IMR-90 (cell line): ENCODE measurements at regions not wholly inside any gene's neighbourhood (a gene's known extent, or its start where the extent isn't known, plus 50 kb on each side); places are given as distances from the start of the nearest gene placed in this dataset.

Experiments
- ATAC-seq: fragments of 200-7000 bp; cut with Tn5 transposase; 2 replicates; pipeline ENCODE4 v1.9.1; 2020; ENCODE audit warnings: low read depth, mild to moderate bottlenecking, moderate library complexity
- BruUV-seq: library from RNA; stranded (reverse); fragments of 400-500 nt; replicated peaks from 2 replicates; lab custom pipeline; 2021; lab: Mats Ljungman, UMichigan
- CTCF ChIA-PET: fragments of 300-600 bp; formaldehyde crosslinking; extraction: SDS; loops from one replicate; lab custom pipeline; 2021; ENCODE audit warnings: antibody characterized with exemption; lab: Yijun Ruan, JAX
- POLR2A ChIA-PET: fragments of 300-600 bp; sonication (Branson Sonifier 250); formaldehyde crosslinking; loops from one replicate; lab custom pipeline; 2022; ENCODE audit warnings: antibody characterized with exemption; ENCODE audit not compliant: unreplicated experiment; lab: Charles Lee
- DNase-seq: peaks from one replicate; pipeline ENCODE4 v3.0.0; 2013
- H2AFZ ChIP-seq: replicated peaks from 2 replicates; pipeline ENCODE3; 2013; ENCODE audit warnings: low read length, mild to moderate bottlenecking; ENCODE audit not compliant: poor library complexity
- H2AK5ac ChIP-seq: 2 replicates; pipeline ENCODE4 v1.6.1; 2013; ENCODE audit warnings: low read depth, low read length, inconsistent platforms
- H2AK9ac ChIP-seq: replicated peaks from 2 replicates; pipeline ENCODE3; 2013; ENCODE audit warnings: mild to moderate bottlenecking, low read depth, low read length, moderate library complexity; ENCODE audit not compliant: poor library complexity
- H2BK120ac ChIP-seq: 2 replicates; pipeline ENCODE4 v1.6.1; 2013; ENCODE audit warnings: low read depth, low read length, inconsistent platforms
- H2BK15ac ChIP-seq: 3 replicates; pipeline ENCODE4 v1.6.1; 2013; ENCODE audit warnings: low read depth, low read length, inconsistent platforms
- H2BK20ac ChIP-seq: 2 replicates; pipeline ENCODE4 v1.6.1; 2013; ENCODE audit warnings: low read depth, mild to moderate bottlenecking, inconsistent platforms, low read length, moderate library complexity
- H2BK5ac ChIP-seq: 2 replicates; pipeline ENCODE4 v1.6.1; 2013; ENCODE audit warnings: mild to moderate bottlenecking, low read depth, low read length, inconsistent platforms; ENCODE audit not compliant: poor library complexity, severe bottlenecking
- H3K14ac ChIP-seq: replicated peaks from 2 replicates; pipeline ENCODE4 v1.6.1; 2013; ENCODE audit warnings: low read depth, low read length, inconsistent platforms
- H3K18ac ChIP-seq: 2 replicates; pipeline ENCODE4 v1.6.1; 2013; ENCODE audit warnings: low read depth, low read length, control low read depth
- H3K23ac ChIP-seq: 2 replicates; pipeline ENCODE4 v1.6.1; 2013; ENCODE audit warnings: low read depth, low read length, inconsistent platforms
- H3K27ac ChIP-seq: 2 replicates; pipeline ENCODE4 v1.5.1; 2013; ENCODE audit warnings: mild to moderate bottlenecking, control low read depth, low read length; ENCODE audit not compliant: insufficient read depth
- H3K27me3 ChIP-seq: 2 replicates; pipeline ENCODE4 v1.6.1; 2013; ENCODE audit warnings: low read length; ENCODE audit not compliant: control insufficient read depth, insufficient read depth
- H3K36me3 ChIP-seq: 2 replicates; pipeline ENCODE4 v1.6.1; 2013; ENCODE audit warnings: low read length, mixed read lengths; ENCODE audit not compliant: control insufficient read depth, insufficient read depth
- H3K4ac ChIP-seq: 2 replicates; pipeline ENCODE4 v1.6.1; 2013; ENCODE audit warnings: low read depth, low read length, inconsistent platforms
- H3K4me1 ChIP-seq: 2 replicates; pipeline ENCODE4 v1.6.1; 2013; ENCODE audit warnings: low read length, mixed read lengths; ENCODE audit not compliant: control insufficient read depth, insufficient read depth
- H3K4me2 ChIP-seq: 2 replicates; pipeline ENCODE4 v1.6.1; 2013; ENCODE audit warnings: low read depth, mild to moderate bottlenecking, control low read depth, low read length, moderate library complexity
- H3K4me3 ChIP-seq: 2 replicates; pipeline ENCODE4 v1.5.1; 2013; ENCODE audit warnings: low read depth, mild to moderate bottlenecking, control low read depth, low read length, moderate library complexity; ENCODE audit not compliant: insufficient read depth
- H3K56ac ChIP-seq: 2 replicates; pipeline ENCODE4 v1.6.1; 2013; ENCODE audit warnings: low read length, inconsistent platforms; ENCODE audit not compliant: insufficient read depth; ENCODE audit errors: extremely low read depth
- H3K79me1 ChIP-seq, 2 experiments: 2 replicates each; pipeline ENCODE4 v1.6.1; 2013; ENCODE audit warnings: low read length in 2 of 2, inconsistent platforms in 1 of 2, low read depth in 1 of 2
- H3K9ac ChIP-seq: 2 replicates; pipeline ENCODE4 v1.6.1; 2013; ENCODE audit warnings: low read depth, low read length, control low read depth
- H3K9me1 ChIP-seq: 2 replicates; pipeline ENCODE4 v1.6.1; 2013; ENCODE audit warnings: low read length, inconsistent platforms; ENCODE audit not compliant: insufficient read depth
- H3K9me3 ChIP-seq: 2 replicates; pipeline ENCODE4 v1.6.1; 2013; ENCODE audit warnings: low read length; ENCODE audit not compliant: control insufficient read depth, insufficient read depth
- H4K20me1 ChIP-seq: 2 replicates; pipeline ENCODE4 v1.6.1; 2013; ENCODE audit warnings: low read length, inconsistent platforms; ENCODE audit not compliant: insufficient read depth
- H4K5ac ChIP-seq: 2 replicates; pipeline ENCODE4 v1.6.1; 2013; ENCODE audit warnings: mild to moderate bottlenecking, low read depth, low read length, control low read depth
- H4K8ac ChIP-seq, 2 experiments: 2 replicates each; pipeline ENCODE4 v1.6.1; 2013; ENCODE audit warnings: low read depth in 2 of 2, low read length in 2 of 2, control low read depth in 1 of 2, inconsistent platforms in 1 of 2
- H4K91ac ChIP-seq: 2 replicates; pipeline ENCODE4 v1.6.1; 2013; ENCODE audit warnings: low read depth, low read length, inconsistent platforms; ENCODE audit not compliant: insufficient read depth
- BHLHE40 ChIP-seq: fragments of 150-350 bp; IDR thresholded peaks from 2 replicates; pipeline ENCODE4 v1.6.1; 2016; ENCODE audit warnings: mild to moderate bottlenecking, low read depth, low read length
- CEBPB ChIP-seq: IDR thresholded peaks from 2 replicates; pipeline ENCODE4 v1.6.1; 2012; ENCODE audit warnings: low read depth, low read length, improper control_type of control experiment
- CHD1 ChIP-seq: IDR thresholded peaks from 2 replicates; pipeline ENCODE4 v1.6.1; 2012; ENCODE audit warnings: low read depth, low read length, improper control_type of control experiment
- CTCF ChIP-seq: conservative IDR thresholded peaks from 2 replicates; pipeline ENCODE4 v1.5.1; 2012; ENCODE audit warnings: mild to moderate bottlenecking, low read depth, low read length, improper control_type of control experiment
- ELK1 ChIP-seq: fragments of 150-350 bp; IDR thresholded peaks from 2 replicates; pipeline ENCODE4 v1.6.1; 2016; ENCODE audit warnings: low read depth, mild to moderate bottlenecking, low read length, moderate library complexity, borderline replicate concordance
- FOS ChIP-seq: fragments of 150-350 bp; IDR thresholded peaks from 2 replicates; pipeline ENCODE4 v1.6.1; 2016; ENCODE audit warnings: low read depth, low read length
- MAFK ChIP-seq: IDR thresholded peaks from 2 replicates; pipeline ENCODE4 v1.6.1; 2012; ENCODE audit warnings: low read depth, low read length, improper control_type of control experiment
- MAZ ChIP-seq: IDR thresholded peaks from 2 replicates; pipeline ENCODE4 v1.6.1; 2012; ENCODE audit warnings: low read depth, mild to moderate bottlenecking, low read length, improper control_type of control experiment, moderate library complexity, borderline replicate concordance
- MXI1 ChIP-seq: IDR thresholded peaks from 2 replicates; pipeline ENCODE4 v1.6.1; 2012; ENCODE audit warnings: low read depth, mild to moderate bottlenecking, low read length, moderate library complexity, borderline replicate concordance
- NFE2L2 ChIP-seq: fragments of 150-350 bp; IDR thresholded peaks from 2 replicates; pipeline ENCODE4 v1.6.1; 2016; ENCODE audit warnings: low read depth, mild to moderate bottlenecking, low read length
- POLR2A ChIP-seq: IDR thresholded peaks from 2 replicates; pipeline ENCODE4 v1.6.1; 2012; ENCODE audit warnings: mild to moderate bottlenecking, low read depth, low read length
- RAD21 ChIP-seq: IDR thresholded peaks from 2 replicates; pipeline ENCODE4 v1.6.1; 2012; ENCODE audit warnings: low read length, improper control_type of control experiment
- RCOR1 ChIP-seq: IDR thresholded peaks from 2 replicates; pipeline ENCODE4 v1.6.1; 2012; ENCODE audit warnings: mild to moderate bottlenecking, low read length, improper control_type of control experiment; ENCODE audit not compliant: insufficient replicate concordance
- RFX5 ChIP-seq: IDR thresholded peaks from 2 replicates; pipeline ENCODE4 v1.8.0; 2012; ENCODE audit warnings: low read depth, mild to moderate bottlenecking, low read length, moderate library complexity
- SMC3 ChIP-seq: fragments of 150-350 bp; IDR thresholded peaks from 2 replicates; pipeline ENCODE4 v1.6.1; 2016; ENCODE audit warnings: low read depth, mild to moderate bottlenecking, antibody characterized with exemption, low read length, moderate library complexity
- USF2 ChIP-seq: fragments of 150-350 bp; IDR thresholded peaks from 2 replicates; pipeline ENCODE4 v1.6.1; 2017; ENCODE audit warnings: mild to moderate bottlenecking, antibody characterized with exemption, low read length, low read depth
- WGBS, 2 experiments: methylation state at CpG; one replicate each; pipeline versions ENCODE4 v1.1.5 to v1.1.7; 2013; ENCODE audit warnings: missing lambda C conversion rate in 2 of 2; ENCODE audit not compliant: insufficient read length in 1 of 2; ENCODE audit errors: extremely low coverage in 2 of 2; 5-methylcytosine and 5-hydroxymethylcytosine counted together
- dilution Hi-C: fragments of 300-500 bp; cut with HindIII; formaldehyde crosslinking; loops from one replicate; pipeline ENCODE4 v1.14.3; 2018; ENCODE audit warnings: low sequenced_read_pairs; ENCODE audit not compliant: unreplicated experiment
- in situ Hi-C: fragments of 300-500 bp; cut with MboI; formaldehyde crosslinking; loops from 3 replicates; pipeline ENCODE4 v1.14.3; 2019; ENCODE audit warnings: low sequenced_read_pairs, inconsistent platforms, mixed read lengths
- intact Hi-C: fragments of 100-400 bp; cut with micrococcal nuclease; formaldehyde crosslinking; loops from 2 replicates; pipeline ENCODE4 v1.10.0; 2022

GRCh38 chr5:170173227-170173626 lies 59.6 kb upstream of the C5orf58 start:
- Histone ChIP-seq H4K8ac (no peak overlapping the region), H3K27me3 (no peaks in the 10 kb centered on the region; the same call in 1 of the 2 replicates), H3K4ac (no peak overlapping the region), H2BK5ac (no peak overlapping the region), H3K56ac (no peak overlapping the region), H4K91ac (no peak overlapping the region), H3K18ac (no peak overlapping the region), H2AK9ac (no peak overlapping the region), H2BK20ac (no peak overlapping the region), H3K14ac (no peak overlapping the region), H4K20me1 (no peaks in the 10 kb centered on the region), H2BK15ac (no peak overlapping the region), H3K4me1 (no peaks in the 10 kb centered on the region), H2AFZ (no peak overlapping the region), H3K9ac (no peak overlapping the region), H3K79me1 (no peaks in the 10 kb centered on the region), H3K36me3 (no peaks in the 10 kb centered on the region), H3K4me3 (no peak overlapping the region), H2AK5ac (no peak overlapping the region), H3K23ac (no peak overlapping the region), H4K5ac (no peak overlapping the region), H3K9me1 (no peaks in the 10 kb centered on the region), H3K4me2 (no peak overlapping the region), H3K27ac (no peak overlapping the region), H2BK120ac (no peak overlapping the region), H3K9me3 (no peaks in the 10 kb centered on the region)
- in situ Hi-C loops (no loop called here), dilution Hi-C loops (no loop called here), intact Hi-C loops (no loop called here)
- no peak for TF ChIP-seq FOS
- no peak for TF ChIP-seq BHLHE40
- no peak for TF ChIP-seq MXI1
- TF ChIP-seq POLR2A, result no peak
- TF ChIP-seq USF2, result no peak
- no peak for TF ChIP-seq MAZ
- no peak for TF ChIP-seq RAD21
- TF ChIP-seq ELK1, result no peak
- TF ChIP-seq NFE2L2, result no peak
- no peak for TF ChIP-seq MAFK
- no peak for TF ChIP-seq CTCF
- no peak for TF ChIP-seq RCOR1
- no peak for TF ChIP-seq CHD1
- no peak for TF ChIP-seq RFX5
- no peak for TF ChIP-seq SMC3
- no peak for TF ChIP-seq CEBPB
- no peak for ATAC-seq
- peak; percentile 23 for DNase-seq
- no CpG with 5 or more reads among the region's 4 CpGs for WGBS, 2 experiments
- POLR2A ChIA-PET, result no interaction called here
- BruUV-seq, result no TSS peak
- CTCF ChIA-PET, result interaction anchor here (2.2 kb wide), 1 partner anchor 11 kb away, joined by 10 read pairs; no protein-coding TSS in a partner anchor
